Ishikawa (cell line): ENCODE measurements at regions not wholly inside any gene's neighbourhood (a gene's known extent, or its start where the extent isn't known, plus 50 kb on each side); places are given as distances from the start of the nearest gene placed in this dataset.

Experiments used
- CEBPB ChIP-seq: IDR thresholded peaks from 2 replicates; pipeline ENCODE4 v1.6.1; 2012
- CREB1 ChIP-seq: IDR thresholded peaks from 2 replicates; pipeline ENCODE4 v1.6.1; 2012; ENCODE audit warnings: low read depth
- EGR1 ChIP-seq: IDR thresholded peaks from 2 replicates; pipeline ENCODE4 v1.6.1; 2012
- EP300 ChIP-seq: IDR thresholded peaks from 2 replicates; pipeline ENCODE4 v1.6.1; 2012; ENCODE audit warnings: borderline replicate concordance
- FOXM1 ChIP-seq: IDR thresholded peaks from 2 replicates; pipeline ENCODE4 v1.6.1; 2012; ENCODE audit warnings: low read depth, borderline replicate concordance
- MAX ChIP-seq: IDR thresholded peaks from 2 replicates; pipeline ENCODE4 v1.6.1; 2012
- NFIC ChIP-seq: IDR thresholded peaks from 2 replicates; pipeline ENCODE4 v1.6.1; 2012
- RAD21 ChIP-seq: IDR thresholded peaks from 2 replicates; pipeline ENCODE4 v1.6.1; 2012; ENCODE audit warnings: low read depth
- REST ChIP-seq: IDR thresholded peaks from 2 replicates; pipeline ENCODE4 v1.6.1; 2012; ENCODE audit warnings: low read depth, mild to moderate bottlenecking
- TAF1 ChIP-seq: IDR thresholded peaks from 2 replicates; pipeline ENCODE4 v1.6.1; 2012; ENCODE audit warnings: low read depth, mild to moderate bottlenecking
- TCF12 ChIP-seq: IDR thresholded peaks from 2 replicates; pipeline ENCODE4 v1.6.1; 2012; ENCODE audit warnings: low read depth
- TEAD4 ChIP-seq: IDR thresholded peaks from 2 replicates; pipeline ENCODE4 v1.6.1; 2012
- USF1 ChIP-seq: IDR thresholded peaks from 2 replicates; pipeline ENCODE4 v1.6.1; 2012
- YY1 ChIP-seq: IDR thresholded peaks from 2 replicates; pipeline ENCODE4 v1.6.1; 2012; ENCODE audit warnings: low read depth
- ZBTB7A ChIP-seq: IDR thresholded peaks from 2 replicates; pipeline ENCODE4 v1.6.1; 2012; ENCODE audit warnings: low read depth

- no peak for TF ChIP-seq YY1
- TF ChIP-seq ZBTB7A = no peak
- TF ChIP-seq MAX = no peak
- TF ChIP-seq CREB1 = no peak
- TF ChIP-seq TCF12 = no peak
- no peak for TF ChIP-seq FOXM1
- TF ChIP-seq NFIC = no peak
- TF ChIP-seq CEBPB = no peak
- TF ChIP-seq EGR1 = no peak
- TF ChIP-seq RAD21 = no peak
- TF ChIP-seq REST = no peak
- no peak for TF ChIP-seq USF1
- TF ChIP-seq TEAD4 = no peak
- TF ChIP-seq EP300 = no peak
- TF ChIP-seq TAF1 = no peak
Measured at GRCh38 chr3:106683953-106684620, 693.2 kb upstream of the CCDC54 start.

DNA sequence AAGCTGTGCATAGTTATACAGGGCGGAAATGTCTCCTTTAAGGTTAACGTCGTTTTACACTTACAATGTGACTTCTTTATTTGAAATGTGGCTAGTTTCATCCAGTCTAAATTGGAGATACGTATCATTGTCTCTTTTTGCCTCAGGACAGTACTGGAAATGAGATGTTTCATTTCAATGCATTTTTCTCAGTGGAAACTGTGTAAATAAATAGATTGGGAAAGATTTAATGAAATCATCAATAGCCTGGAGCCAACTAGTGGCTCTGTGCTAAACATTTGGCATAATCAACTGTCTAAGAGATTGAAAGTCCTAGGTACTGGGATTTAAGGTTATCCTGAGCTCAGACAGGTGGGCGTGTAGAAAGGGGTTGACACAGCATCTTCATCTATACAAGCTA, 691.5 kb upstream of the CCDC54 start:
- TF ChIP-seq EGR1 (no peak), YY1 (no peak), RAD21 (no peak), USF1 (no peak), FOXM1 (no peak), CEBPB (no peak), REST (no peak), EP300 (no peak), NFIC (no peak), CREB1 (no peak), TAF1 (no peak), TEAD4 (no peak), TCF12 (no peak), ZBTB7A (no peak), MAX (no peak)

GRCh38 chr3:106687905-106688304, 689.3 kb upstream of the CCDC54 start:
- TF ChIP-seq TEAD4 = no peak

GRCh38 chr3:106688464-106688863, 688.8 kb upstream of the CCDC54 start:
- no peak for TF ChIP-seq EP300
- TF ChIP-seq CEBPB = peak; percentile 84
- TF ChIP-seq RAD21 = no peak
- TF ChIP-seq NFIC = no peak
- no peak for TF ChIP-seq YY1

DNA sequence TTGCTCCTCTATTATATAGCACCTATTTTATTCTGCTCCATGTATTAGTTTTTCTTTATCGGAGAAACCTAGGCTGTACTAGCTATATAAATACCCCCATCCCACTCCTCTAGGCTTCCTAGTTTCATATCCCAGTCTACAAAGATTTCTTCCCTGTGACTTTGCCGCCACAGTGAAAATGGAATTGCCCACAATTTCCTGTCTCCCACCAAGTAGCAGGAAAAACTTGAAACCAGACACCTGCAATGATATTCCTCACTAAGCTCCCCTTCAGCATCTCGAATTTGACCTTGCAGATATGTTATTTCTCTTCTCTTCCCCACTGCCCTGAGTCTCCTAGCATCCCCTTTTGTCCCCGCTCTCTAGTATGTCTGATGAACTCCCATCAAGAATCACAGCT, 685.8 kb upstream of the CCDC54 start:
- TF ChIP-seq CREB1 (no peak), USF1 (no peak), TCF12 (no peak), FOXM1 (no peak), REST (no peak), YY1 (no peak), EGR1 (no peak), NFIC (no peak), CEBPB (no peak), EP300 (no peak), TAF1 (no peak), ZBTB7A (no peak), TEAD4 (no peak), MAX (no peak), RAD21 (no peak)
